ENCODE measurements at regions not wholly inside any gene's neighbourhood (a gene's known extent, or its start where the extent isn't known, plus 50 kb on each side); places are given as distances from the start of the nearest gene placed in this dataset.

DNA sequence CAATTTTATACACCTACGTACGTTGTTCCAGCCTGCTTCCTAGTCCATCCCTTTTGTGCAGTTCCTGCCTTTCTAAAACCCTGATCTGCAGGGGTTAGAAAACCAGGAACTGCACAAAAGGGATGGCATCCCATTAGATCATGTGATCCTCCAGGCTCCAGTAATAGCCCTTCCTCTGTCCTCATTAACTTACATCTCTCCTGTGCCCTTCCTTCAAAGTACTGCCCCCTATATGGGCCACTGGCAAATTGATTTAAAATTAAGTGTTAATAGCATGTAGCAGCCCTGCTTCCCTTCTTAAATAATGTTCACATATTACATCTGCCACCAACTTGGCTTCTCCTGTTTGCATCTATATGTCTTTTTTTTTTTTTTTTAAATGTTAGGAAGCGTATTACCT lies 61.3 kb upstream of the NXPH2 start:
- BruUV-seq (replicated peaks): no TSS peak
- Histone ChIP-seq H3K4me3 (ENCODE audit: low read depth in 2 of 2, low read length in 2 of 2) (no peak overlapping the region), H3K4me1 (ENCODE audit: control insufficient read depth, insufficient read depth, low read length) (no peaks in the 10 kb centered on the region), H3K36me3 (ENCODE audit: control insufficient read depth, insufficient read depth, low read length) (no peaks in the 10 kb centered on the region), H3K9me3 (ENCODE audit: control insufficient read depth, insufficient read depth, low read depth, low read length) (no peaks in the 10 kb centered on the region), H3K27ac (ENCODE audit: low read length) (no peak overlapping the region), H3K27me3 (ENCODE audit: control insufficient read depth, insufficient read depth, low read length) (no peaks in the 10 kb centered on the region)
- TF ChIP-seq TCF7L2 (IDR thresholded peaks at IDR 0.05; ENCODE audit: low read depth, low read length) (no peak), POLR2AphosphoS5 (IDR thresholded peaks at IDR 0.05; ENCODE audit: low read depth, low read length) (no peak), CTCF (IDR thresholded peaks at IDR 0.05) (no peak)
- POLR2A ChIA-PET: no interaction called here
- CTCF ChIA-PET: interaction anchor here (0.7 kb wide), 1 partner anchor 12 kb away, joined by 3 read pairs; no protein-coding TSS in a partner anchor
- in situ Hi-C loops (cut with HindIII; ENCODE audit: low pct_unique_long_range_greater_than_20kb, low sequenced_read_pairs): no loop called here
- ATAC-seq (no peak), DNase-seq (ENCODE audit: low read depth, low spot score) (no peak)
- intact Hi-C loops (cut with micrococcal nuclease; ENCODE audit: unreplicated experiment): no loop called here

GRCh38 chr2:138838851-138839620 lies 58.8 kb upstream of the NXPH2 start:
- Histone ChIP-seq H3K36me3 (ENCODE audit: control insufficient read depth, insufficient read depth, low read length) (no peaks in the 10 kb centered on the region), H3K4me1 (ENCODE audit: control insufficient read depth, insufficient read depth, low read length) (no peaks in the 10 kb centered on the region), H3K9me3 (ENCODE audit: control insufficient read depth, insufficient read depth, low read depth, low read length) (no peaks in the 10 kb centered on the region), H3K27ac (ENCODE audit: low read length) (no peak overlapping the region), H3K27me3 (ENCODE audit: control insufficient read depth, insufficient read depth, low read length) (no peaks in the 10 kb centered on the region), H3K4me3 (ENCODE audit: low read depth in 2 of 2, low read length in 2 of 2) (no peak overlapping the region)
- DNase-seq (ENCODE audit: low read depth, low spot score) (no peak), ATAC-seq (no peak)
- BruUV-seq (replicated peaks): no TSS peak
- ChIA-PET CTCF (no interaction called here), POLR2A (no interaction called here)
- intact Hi-C loops (cut with micrococcal nuclease; ENCODE audit: unreplicated experiment) (no loop called here), in situ Hi-C loops (cut with HindIII; ENCODE audit: low pct_unique_long_range_greater_than_20kb, low sequenced_read_pairs) (no loop called here)
- no peak for TF ChIP-seq SIN3A (IDR thresholded peaks at IDR 0.05; ENCODE audit: borderline replicate concordance, insufficient read depth, low read depth, low read length)
- TF ChIP-seq, protein P1, sequence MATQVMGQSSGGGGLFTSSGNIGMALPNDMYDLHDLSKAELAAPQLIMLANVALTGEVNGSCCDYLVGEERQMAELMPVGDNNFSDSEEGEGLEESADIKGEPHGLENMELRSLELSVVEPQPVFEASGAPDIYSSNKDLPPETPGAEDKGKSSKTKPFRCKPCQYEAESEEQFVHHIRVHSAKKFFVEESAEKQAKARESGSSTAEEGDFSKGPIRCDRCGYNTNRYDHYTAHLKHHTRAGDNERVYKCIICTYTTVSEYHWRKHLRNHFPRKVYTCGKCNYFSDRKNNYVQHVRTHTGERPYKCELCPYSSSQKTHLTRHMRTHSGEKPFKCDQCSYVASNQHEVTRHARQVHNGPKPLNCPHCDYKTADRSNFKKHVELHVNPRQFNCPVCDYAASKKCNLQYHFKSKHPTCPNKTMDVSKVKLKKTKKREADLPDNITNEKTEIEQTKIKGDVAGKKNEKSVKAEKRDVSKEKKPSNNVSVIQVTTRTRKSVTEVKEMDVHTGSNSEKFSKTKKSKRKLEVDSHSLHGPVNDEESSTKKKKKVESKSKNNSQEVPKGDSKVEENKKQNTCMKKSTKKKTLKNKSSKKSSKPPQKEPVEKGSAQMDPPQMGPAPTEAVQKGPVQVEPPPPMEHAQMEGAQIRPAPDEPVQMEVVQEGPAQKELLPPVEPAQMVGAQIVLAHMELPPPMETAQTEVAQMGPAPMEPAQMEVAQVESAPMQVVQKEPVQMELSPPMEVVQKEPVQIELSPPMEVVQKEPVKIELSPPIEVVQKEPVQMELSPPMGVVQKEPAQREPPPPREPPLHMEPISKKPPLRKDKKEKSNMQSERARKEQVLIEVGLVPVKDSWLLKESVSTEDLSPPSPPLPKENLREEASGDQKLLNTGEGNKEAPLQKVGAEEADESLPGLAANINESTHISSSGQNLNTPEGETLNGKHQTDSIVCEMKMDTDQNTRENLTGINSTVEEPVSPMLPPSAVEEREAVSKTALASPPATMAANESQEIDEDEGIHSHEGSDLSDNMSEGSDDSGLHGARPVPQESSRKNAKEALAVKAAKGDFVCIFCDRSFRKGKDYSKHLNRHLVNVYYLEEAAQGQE (IDR thresholded peaks at IDR 0.05; ENCODE audit: insufficient read depth in 1 of 2, low read depth in 2 of 2, low read length in 1 of 2): no peak
- TF ChIP-seq CTCF (IDR thresholded peaks at IDR 0.05): no peak
- no peak for TF ChIP-seq TCF7L2 (IDR thresholded peaks at IDR 0.05; ENCODE audit: low read depth, low read length)
- TF ChIP-seq POLR2AphosphoS5 (IDR thresholded peaks at IDR 0.05; ENCODE audit: low read depth, low read length): no peak
